IgD-negative memory B cell (primary cell): ENCODE measurements at regions not wholly inside any gene's neighbourhood (a gene's known extent, or its start where the extent isn't known, plus 50 kb on each side); places are given as distances from the start of the nearest gene placed in this dataset.
A peak's percentile ranks its signal among the peaks of the same experiment; 100 is the strongest.

ENCODE experiments used
- H3K27ac Mint-ChIP-seq, 3 donors: one replicate each; pipeline ENCODE4 v1.8.0; 2020 to 2022; ENCODE audit warnings: mild to moderate bottlenecking in 3 of 3, mixed read lengths in 3 of 3, moderate library complexity in 1 of 3
- H3K27me3 Mint-ChIP-seq: one replicate; pipeline ENCODE4 v1.8.0; 2021; ENCODE audit warnings: mixed read lengths
- H3K36me3 Mint-ChIP-seq: one replicate; pipeline ENCODE4 v1.8.0; 2020; ENCODE audit warnings: mild to moderate bottlenecking, mixed read lengths
- H3K4me1 Mint-ChIP-seq, 3 donors: one replicate each; pipeline ENCODE4 v1.8.0; 2020 to 2022; ENCODE audit warnings: mixed read lengths in 3 of 3, mild to moderate bottlenecking in 1 of 3
- H3K4me3 Mint-ChIP-seq, 4 donors: one replicate each; pipeline ENCODE4 v1.8.0; 2020 to 2022; ENCODE audit warnings: mild to moderate bottlenecking in 4 of 4, mixed read lengths in 4 of 4, moderate library complexity in 3 of 4
- H3K9me3 Mint-ChIP-seq, 3 donors: one replicate each; pipeline ENCODE4 v1.8.0; 2020 to 2021; ENCODE audit warnings: mixed read lengths in 3 of 3, mild to moderate bottlenecking in 1 of 3

DNA sequence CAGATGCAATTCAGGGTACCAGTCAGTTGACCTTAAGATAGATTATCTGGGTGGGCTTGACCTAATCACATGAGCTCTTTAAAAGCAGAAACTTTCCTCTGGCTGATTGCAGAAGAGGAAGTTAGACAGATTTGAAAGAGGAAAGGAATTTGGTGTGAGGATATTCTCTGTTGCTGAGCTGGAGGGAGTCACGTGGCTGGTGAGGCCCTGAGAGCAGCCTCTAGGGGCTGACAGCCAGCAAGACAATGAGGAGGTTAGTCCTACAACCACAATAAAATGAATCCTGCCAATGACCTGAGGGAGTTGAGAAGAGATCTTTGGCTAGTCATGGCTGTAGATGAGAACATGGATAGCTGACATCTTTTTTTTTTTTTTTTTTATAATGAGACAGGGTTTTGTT is 87.0 kb upstream of the B3GAT2 start:
- H3K4me3 Mint-ChIP-seq = peak overlapping the region in 1 of 4 donors; percentile 72
- H3K27ac Mint-ChIP-seq = no peak overlapping the region
- H3K27me3 Mint-ChIP-seq = no peaks in the 10 kb centered on the region
- no peaks in the 10 kb centered on the region for H3K4me1 Mint-ChIP-seq
- H3K36me3 Mint-ChIP-seq = no peaks in the 10 kb centered on the region
- H3K9me3 Mint-ChIP-seq = no peaks in the 10 kb centered on the region

DNA sequence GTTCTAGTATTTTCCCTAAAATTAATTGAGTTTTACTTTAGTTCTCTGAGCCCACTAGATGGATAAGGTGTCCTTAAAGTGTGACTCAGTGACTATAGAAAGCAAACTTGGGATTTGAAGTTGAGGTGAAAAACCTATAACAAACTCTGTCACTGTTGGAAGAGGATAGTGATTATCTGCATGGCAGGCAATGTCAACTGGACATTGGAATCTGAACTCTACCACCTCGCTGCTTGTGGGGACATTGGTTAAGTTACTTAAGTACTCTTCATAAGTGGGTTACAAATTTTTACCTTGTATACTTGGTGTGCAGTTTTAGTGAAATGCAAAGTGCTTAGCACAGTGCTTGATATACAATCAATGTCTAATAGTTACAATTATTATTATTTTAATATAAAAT is 87.9 kb upstream of the B3GAT2 start:
- no peaks in the 10 kb centered on the region for H3K27me3 Mint-ChIP-seq
- no peaks in the 10 kb centered on the region for H3K4me1 Mint-ChIP-seq
- no peaks in the 10 kb centered on the region for H3K9me3 Mint-ChIP-seq
- H3K27ac Mint-ChIP-seq = no peak overlapping the region
- H3K4me3 Mint-ChIP-seq = no peak overlapping the region
- no peaks in the 10 kb centered on the region for H3K36me3 Mint-ChIP-seq

DNA sequence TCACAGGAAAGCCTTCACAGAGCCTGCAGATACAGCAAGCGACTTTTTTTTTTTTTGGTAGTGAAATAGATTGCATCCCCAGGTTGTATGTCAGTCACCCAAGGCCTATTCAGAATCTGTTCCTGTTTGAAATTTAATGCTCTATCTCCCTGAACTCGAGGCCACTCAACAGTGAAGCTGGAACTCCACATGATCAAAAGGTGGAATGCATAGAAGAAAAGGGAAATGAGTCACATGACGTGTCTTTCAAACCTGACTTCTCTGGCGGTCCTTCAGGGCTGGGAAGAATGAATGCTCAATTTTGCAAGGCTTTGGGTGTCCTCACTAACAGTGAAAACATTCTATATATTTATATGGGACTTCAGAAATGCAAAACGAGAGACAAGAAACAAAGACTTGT is 88.4 kb upstream of the B3GAT2 start:
- Mint-ChIP-seq H3K9me3 (no peaks in the 10 kb centered on the region), H3K27ac (no peak overlapping the region), H3K4me3 (no peak overlapping the region), H3K36me3 (no peaks in the 10 kb centered on the region), H3K4me1 (no peaks in the 10 kb centered on the region), H3K27me3 (no peaks in the 10 kb centered on the region)

DNA sequence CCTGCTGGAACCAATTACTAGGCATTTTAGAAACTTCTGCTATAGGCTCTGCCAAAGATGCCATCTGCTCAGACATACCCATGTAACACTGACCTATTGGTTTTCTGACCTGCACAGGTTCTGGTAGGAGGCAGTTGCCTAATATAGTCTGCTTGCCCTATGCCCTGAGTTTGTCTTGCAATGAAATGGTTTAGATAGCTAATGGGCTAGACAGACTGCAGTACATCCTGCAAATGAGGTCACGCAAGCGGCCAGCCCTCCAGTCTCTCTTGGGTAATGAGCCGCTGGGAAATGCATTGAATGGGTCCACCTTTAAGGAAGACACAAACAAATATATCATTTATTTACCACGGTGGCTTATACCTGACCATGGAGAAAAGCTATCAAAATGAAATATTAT is 90.6 kb upstream of the B3GAT2 start:
- Mint-ChIP-seq H3K27ac (no peak overlapping the region), H3K4me3 (no peak overlapping the region)

DNA sequence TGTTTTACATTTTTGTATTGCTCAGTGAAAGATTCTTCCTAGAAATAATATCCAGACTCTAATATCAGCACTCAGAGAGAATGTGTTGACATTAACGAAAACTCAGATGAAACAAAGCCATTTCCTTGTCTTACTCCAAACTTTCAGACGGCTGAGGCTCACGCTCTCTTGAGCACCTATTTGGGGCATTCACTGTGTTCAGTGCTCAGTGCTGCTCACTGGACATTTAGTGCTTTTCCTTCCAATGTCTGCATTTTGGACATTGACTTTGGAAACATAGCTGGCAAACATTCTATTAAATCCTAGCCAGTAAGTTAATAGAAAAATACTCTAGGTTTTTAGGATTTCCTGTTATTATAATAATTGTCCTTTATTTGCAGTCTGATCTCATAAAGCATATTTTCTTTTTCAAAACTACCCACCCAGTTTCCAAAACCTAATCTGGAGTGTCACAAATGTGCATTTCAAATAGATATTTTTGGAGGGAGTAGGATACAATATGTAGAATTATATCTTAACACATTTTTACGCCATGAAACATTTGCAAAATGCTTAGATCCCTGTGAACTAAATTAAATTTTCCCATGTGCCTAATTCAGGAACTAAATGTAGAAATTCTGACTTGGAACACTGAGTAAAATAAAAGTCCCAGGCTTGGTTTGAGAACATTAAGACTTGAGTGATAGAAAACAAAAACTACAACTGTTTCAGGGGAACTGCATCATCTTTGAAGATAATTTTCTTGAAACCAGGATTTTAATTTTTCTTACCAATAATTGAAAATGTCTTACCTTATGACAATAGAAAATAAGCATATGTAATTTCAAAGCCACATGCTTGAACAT is 91.7 kb upstream of the B3GAT2 start:
- no peaks in the 10 kb centered on the region for H3K9me3 Mint-ChIP-seq
- H3K36me3 Mint-ChIP-seq = no peaks in the 10 kb centered on the region
- H3K4me1 Mint-ChIP-seq = no peaks in the 10 kb centered on the region
- H3K27ac Mint-ChIP-seq = no peak overlapping the region
- H3K4me3 Mint-ChIP-seq = no peak overlapping the region
- H3K27me3 Mint-ChIP-seq = peaks cover 2% of the 10 kb centered on the region

More for the DNA sequence above, 90.6 kb upstream of the B3GAT2 start:
- H3K36me3 Mint-ChIP-seq = no peaks in the 10 kb centered on the region
- H3K4me1 Mint-ChIP-seq = no peaks in the 10 kb centered on the region
- peaks cover 2% of the 10 kb centered on the region for H3K27me3 Mint-ChIP-seq
- no peaks in the 10 kb centered on the region for H3K9me3 Mint-ChIP-seq

DNA sequence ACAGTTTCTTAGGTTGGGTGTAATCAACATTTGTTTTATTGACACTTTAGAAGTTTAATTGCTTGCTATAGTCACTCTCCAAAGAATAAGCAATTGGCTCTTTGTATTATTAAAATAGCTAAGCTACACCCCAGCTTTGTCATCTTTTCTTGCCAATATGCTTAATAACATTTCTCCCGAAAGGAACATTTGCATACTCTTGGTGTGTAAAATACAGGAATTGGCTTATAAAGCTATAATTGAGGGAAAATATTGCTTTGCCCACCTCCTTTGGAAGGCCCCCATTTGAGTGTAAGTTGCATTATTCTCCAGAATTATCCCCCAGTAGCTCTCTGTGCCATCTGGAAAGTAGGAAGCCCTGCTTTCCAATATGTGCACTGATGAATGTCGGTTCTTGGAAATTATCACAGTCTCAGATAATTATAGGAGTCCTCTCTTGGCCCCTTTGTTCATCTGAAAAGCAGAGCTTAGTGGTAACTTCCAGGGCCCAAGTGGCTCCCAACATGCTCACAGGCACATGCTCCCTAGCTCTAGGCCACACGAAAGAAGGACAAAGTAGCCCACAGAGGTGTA is 92.4 kb upstream of the B3GAT2 start:
- Mint-ChIP-seq H3K36me3 (no peaks in the 10 kb centered on the region), H3K27ac (no peak overlapping the region), H3K4me1 (no peaks in the 10 kb centered on the region), H3K4me3 (no peak overlapping the region), H3K9me3 (no peaks in the 10 kb centered on the region), H3K27me3 (peaks cover 2% of the 10 kb centered on the region)

DNA sequence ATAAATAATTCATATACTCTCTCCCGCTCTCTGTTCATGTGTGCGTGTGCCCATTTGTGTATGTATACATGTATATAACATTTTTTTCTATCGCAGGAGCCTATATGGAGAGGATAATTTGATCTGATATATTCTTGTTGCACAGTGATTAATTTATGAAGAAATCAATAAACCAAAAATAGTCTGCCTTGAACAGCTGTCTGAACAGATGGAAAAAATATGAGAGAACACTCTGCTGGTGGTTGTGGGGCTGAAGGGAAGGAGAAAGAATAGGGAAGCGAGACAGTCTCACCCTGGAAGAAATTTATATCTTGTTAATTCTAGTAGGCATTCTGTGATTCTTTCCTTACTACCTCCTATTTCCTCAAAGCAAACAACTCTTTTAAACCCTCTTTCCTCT is 96.6 kb upstream of the B3GAT2 start:
- Mint-ChIP-seq H3K4me1 (no peaks in the 10 kb centered on the region), H3K36me3 (no peaks in the 10 kb centered on the region), H3K4me3 (no peak overlapping the region), H3K27me3 (peaks cover 2% of the 10 kb centered on the region), H3K27ac (no peak overlapping the region), H3K9me3 (no peaks in the 10 kb centered on the region)

DNA sequence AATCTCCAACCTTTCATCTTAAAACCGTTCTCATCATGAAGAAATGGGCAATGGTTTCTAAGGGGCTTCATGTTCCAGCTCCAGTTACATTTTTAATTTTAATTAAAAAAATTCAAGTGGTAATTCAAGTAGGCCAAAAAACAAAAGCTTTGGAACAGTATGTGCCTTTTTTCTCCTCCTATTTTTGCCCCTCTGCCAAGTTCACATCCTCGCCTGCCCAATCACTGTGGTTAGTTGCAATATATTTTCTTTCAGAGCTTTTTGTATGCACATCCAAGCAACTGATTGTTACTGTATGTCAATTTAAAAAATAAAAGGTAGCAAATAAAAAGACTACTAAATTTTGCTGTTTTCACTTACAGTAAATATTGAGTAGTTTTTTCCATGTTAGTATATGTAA is 99.8 kb upstream of the B3GAT2 start:
- Mint-ChIP-seq H3K4me1 (no peaks in the 10 kb centered on the region), H3K36me3 (no peaks in the 10 kb centered on the region), H3K27me3 (no peaks in the 10 kb centered on the region), H3K4me3 (no peak overlapping the region), H3K27ac (no peak overlapping the region), H3K9me3 (no peaks in the 10 kb centered on the region)

DNA sequence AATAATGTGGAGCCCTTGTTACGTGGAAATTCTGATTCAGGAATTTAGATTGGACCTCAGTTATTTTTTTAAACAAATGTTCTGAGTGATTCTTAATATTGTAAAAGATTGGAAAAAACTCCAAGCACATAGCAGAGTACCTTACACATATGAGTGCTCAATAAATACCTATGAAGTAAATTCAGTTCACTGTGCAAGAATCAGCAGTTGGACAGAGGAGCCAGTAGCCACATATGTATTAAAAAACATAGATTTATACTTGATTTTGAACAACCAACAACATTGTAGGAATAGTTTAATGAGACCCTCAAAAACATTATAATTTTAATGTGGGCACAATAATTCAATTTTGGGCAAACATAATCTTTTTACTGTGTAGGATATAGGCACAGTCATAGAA is 109.3 kb upstream of the B3GAT2 start:
- Mint-ChIP-seq H3K36me3 (peaks cover 2% of the 10 kb centered on the region), H3K4me3 (no peak overlapping the region), H3K27ac (no peak overlapping the region), H3K9me3 (peaks cover 0 to 13% (median 5%) of the 10 kb centered on the region in 3 donors), H3K4me1 (no peaks in the 10 kb centered on the region), H3K27me3 (peaks cover 4% of the 10 kb centered on the region)

DNA sequence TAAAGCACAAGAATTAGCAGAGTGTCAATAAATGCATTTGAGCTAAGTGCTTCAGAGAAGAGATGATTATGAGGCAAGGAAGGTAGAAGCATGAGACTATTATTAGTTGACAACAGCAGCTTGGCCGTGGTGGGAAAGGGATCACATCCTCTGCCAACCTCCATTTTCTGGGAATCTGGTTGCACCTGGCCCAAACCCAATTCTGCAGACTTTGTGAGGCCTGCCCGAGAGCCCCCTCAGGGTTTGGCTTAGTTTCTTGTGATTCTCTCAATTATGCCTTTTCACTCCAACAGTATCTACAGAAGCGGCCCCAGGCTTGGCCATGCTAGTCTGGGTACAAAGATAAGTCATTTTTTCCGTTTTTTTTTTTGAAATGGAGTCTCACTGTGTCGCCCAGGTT is 111.0 kb upstream of the B3GAT2 start:
- H3K4me1 Mint-ChIP-seq = no peaks in the 10 kb centered on the region

DNA sequence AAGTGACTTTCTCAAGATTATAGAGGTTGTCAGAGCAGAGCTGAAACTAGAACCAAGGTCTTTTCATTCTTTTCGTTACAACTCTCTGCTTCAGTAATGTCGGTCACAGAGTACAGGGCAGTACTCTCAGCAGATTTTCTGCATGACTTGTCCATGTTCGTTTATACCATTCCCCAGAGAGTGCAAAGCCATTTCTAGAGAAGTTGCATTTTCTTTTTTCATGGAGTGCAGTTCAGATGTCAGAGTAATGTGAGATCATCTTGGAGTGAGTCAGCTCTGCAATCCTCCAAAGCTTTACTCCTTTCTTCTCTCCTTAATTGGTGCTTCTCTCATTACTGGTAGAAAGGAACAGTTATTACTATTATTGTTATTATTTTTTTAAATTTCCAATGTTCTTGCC is 115.6 kb upstream of the B3GAT2 start:
- peaks cover 9% of the 10 kb centered on the region for H3K27me3 Mint-ChIP-seq
- H3K36me3 Mint-ChIP-seq = no peaks in the 10 kb centered on the region
- no peak overlapping the region for H3K4me3 Mint-ChIP-seq
- peaks cover 0 to 9% (median 5%) of the 10 kb centered on the region in 3 donors for H3K9me3 Mint-ChIP-seq
- H3K4me1 Mint-ChIP-seq = no peaks in the 10 kb centered on the region
- no peak overlapping the region for H3K27ac Mint-ChIP-seq

More for the DNA sequence above, 111.0 kb upstream of the B3GAT2 start:
- peaks cover 2% of the 10 kb centered on the region for H3K36me3 Mint-ChIP-seq
- H3K27me3 Mint-ChIP-seq = peaks cover 4% of the 10 kb centered on the region
- no peak overlapping the region for H3K4me3 Mint-ChIP-seq
- peaks cover 0 to 11% (median 2%) of the 10 kb centered on the region in 3 donors for H3K9me3 Mint-ChIP-seq
- no peak overlapping the region for H3K27ac Mint-ChIP-seq

DNA sequence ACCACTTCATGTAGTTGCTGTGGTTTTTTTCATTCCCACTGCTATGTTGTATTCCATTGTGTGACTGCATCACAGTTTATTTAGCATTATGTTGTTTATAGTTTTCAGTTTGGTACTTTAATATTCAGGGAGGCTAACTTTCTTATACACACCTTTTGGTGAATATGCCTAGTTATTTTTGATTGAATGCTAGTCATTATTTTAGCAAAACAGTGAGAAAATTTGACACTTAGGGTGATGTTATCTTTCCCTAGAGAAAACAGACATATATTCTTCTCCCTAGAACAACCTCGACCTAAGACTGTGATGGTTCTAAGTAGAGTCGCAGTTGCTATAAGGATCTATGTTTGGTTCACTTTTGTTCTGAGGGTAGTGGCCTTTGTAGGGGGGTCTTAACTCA is 120.8 kb upstream of the B3GAT2 start:
- H3K9me3 Mint-ChIP-seq = peaks cover 0 to 20% (median 10%) of the 10 kb centered on the region in 3 donors
- H3K4me1 Mint-ChIP-seq = no peaks in the 10 kb centered on the region
- H3K27me3 Mint-ChIP-seq = peaks cover 5% of the 10 kb centered on the region
- no peaks in the 10 kb centered on the region for H3K36me3 Mint-ChIP-seq
- no peak overlapping the region for H3K27ac Mint-ChIP-seq
- no peak overlapping the region for H3K4me3 Mint-ChIP-seq

DNA sequence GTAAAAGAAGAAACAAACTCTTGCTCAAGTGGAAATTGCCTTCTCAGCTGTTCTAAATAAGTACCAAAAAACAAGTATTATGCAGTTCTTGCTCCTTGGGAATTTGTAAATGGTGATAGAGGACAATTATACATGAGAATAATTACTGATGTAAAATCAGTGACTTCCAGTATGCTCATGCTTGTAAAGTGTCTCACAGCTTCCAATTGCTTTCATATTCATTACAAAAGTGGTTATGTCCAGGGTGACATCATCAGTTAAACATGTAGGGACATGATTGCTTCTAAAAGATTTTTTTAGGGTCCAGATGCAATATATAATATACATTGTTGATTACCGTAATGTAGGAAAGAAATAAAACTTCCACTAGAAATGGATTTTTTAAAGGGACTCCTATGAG is 122.8 kb upstream of the B3GAT2 start:
- H3K9me3 Mint-ChIP-seq = peaks cover 0 to 17% (median 7%) of the 10 kb centered on the region in 3 donors
- no peaks in the 10 kb centered on the region for H3K36me3 Mint-ChIP-seq
- no peak overlapping the region for H3K27ac Mint-ChIP-seq
- H3K4me1 Mint-ChIP-seq = no peaks in the 10 kb centered on the region
- no peak overlapping the region for H3K4me3 Mint-ChIP-seq
- peaks cover 2% of the 10 kb centered on the region for H3K27me3 Mint-ChIP-seq

DNA sequence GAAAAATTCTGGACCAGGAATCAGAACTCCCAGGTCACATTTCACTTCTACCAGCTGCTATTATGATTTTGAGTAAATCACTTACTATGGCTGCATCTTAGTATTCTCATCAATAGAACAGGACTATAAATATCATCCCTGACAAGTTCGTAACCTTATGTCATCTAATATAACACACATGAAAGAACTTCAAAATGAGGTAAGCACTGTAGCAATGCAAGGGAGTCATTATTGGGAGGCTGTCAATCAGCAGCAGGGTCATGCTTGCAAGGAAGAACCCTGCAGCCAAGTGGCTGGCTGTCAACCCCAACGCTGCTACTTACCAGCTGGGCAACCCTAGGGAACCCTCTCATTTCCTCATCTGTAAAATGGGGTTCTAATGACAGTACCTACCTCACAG is 123.3 kb upstream of the B3GAT2 start:
- Mint-ChIP-seq H3K9me3 (peaks cover 0 to 17% (median 6%) of the 10 kb centered on the region in 3 donors), H3K4me3 (no peak overlapping the region), H3K36me3 (no peaks in the 10 kb centered on the region), H3K27me3 (peaks cover 2% of the 10 kb centered on the region), H3K27ac (no peak overlapping the region), H3K4me1 (no peaks in the 10 kb centered on the region)

DNA sequence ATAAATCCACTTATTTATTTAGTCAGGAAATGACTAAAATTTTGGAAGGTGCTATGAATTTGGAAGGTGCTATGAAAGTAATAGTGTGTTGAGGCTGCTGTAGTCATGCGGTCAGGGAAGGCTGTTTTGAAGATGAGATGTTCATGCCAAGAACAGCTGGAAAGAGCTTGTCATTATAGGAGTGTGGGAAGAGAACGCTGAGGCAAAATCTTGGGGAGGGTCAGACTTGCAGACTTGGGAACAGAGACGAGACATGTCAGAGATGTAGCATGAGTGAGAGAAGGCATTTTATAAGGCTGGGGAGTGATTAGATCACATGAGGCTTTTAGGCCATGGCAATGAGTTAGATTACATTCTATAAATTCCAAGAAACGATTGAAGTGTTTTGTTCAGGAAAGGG is 124.0 kb upstream of the B3GAT2 start:
- no peak overlapping the region for H3K4me3 Mint-ChIP-seq
- peaks cover 0 to 17% (median 6%) of the 10 kb centered on the region in 3 donors for H3K9me3 Mint-ChIP-seq
- H3K27ac Mint-ChIP-seq = no peak overlapping the region
- no peaks in the 10 kb centered on the region for H3K27me3 Mint-ChIP-seq
- no peaks in the 10 kb centered on the region for H3K4me1 Mint-ChIP-seq
- H3K36me3 Mint-ChIP-seq = no peaks in the 10 kb centered on the region

DNA sequence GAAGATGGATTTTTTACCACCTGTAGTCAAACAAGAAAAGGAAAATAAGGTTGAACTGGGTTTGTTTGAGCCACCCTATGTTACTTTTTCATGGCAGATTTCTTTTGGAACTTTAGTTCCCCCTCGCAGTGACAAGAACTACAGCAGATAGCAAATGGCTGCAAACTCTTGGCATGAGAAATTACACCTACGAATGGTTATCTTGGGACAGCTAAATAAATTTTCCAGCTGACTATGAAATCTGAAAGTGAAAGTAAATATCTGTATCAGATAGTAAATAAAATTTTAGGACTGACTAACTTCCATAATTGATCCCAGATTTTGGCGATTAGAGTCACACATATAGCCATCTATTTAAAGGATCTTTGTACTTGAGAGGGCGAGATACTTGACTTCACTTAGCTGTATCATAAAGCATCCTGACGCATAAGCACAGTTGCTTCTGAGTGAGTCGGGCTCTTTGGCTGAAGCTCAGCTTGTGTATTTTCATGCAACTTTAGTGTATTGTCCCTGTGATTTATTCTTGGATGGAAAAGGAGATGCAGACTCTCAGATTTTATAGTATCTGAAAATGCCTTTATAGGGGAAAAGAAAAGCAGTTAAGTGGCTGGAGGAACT is 125.3 kb upstream of the B3GAT2 start:
- Mint-ChIP-seq H3K27me3 (no peaks in the 10 kb centered on the region), H3K9me3 (peaks cover 0 to 12% (median 6%) of the 10 kb centered on the region in 3 donors), H3K36me3 (no peaks in the 10 kb centered on the region), H3K27ac (no peak overlapping the region), H3K4me1 (no peaks in the 10 kb centered on the region), H3K4me3 (no peak overlapping the region)
